C4-2B (cell line): ENCODE measurements at regions not wholly inside any gene's neighbourhood (a gene's known extent, or its start where the extent isn't known, plus 50 kb on each side); places are given as distances from the start of the nearest gene placed in this dataset.

Experiments used
- H3K27ac ChIP-seq: fragments of 450-650 bp; 2 replicates; pipeline ENCODE4 v1.5.1; 2017
- CTCF ChIP-seq: fragments of 450-650 bp; conservative IDR thresholded peaks from 2 replicates; pipeline ENCODE4 v1.5.1; 2017; ENCODE audit warnings: mild to moderate bottlenecking
- ZFX ChIP-seq: fragments of 450-650 bp; IDR thresholded peaks from 2 replicates; pipeline ENCODE4 v1.6.1; 2017

- no peak overlapping the region for H3K27ac ChIP-seq
- TF ChIP-seq CTCF (no peak), ZFX (no peak)
Observed at GRCh38 chrX:147738265-147738664, 173.5 kb upstream of the FMR1 start.

GRCh38 chrX:147739196-147739595, 172.5 kb upstream of the FMR1 start:
- H3K27ac ChIP-seq = no peak overlapping the region
- TF ChIP-seq CTCF = no peak
- TF ChIP-seq ZFX = no peak

- TF ChIP-seq ZFX (no peak), CTCF (no peak)
Observed at GRCh38 chrX:147741776-147742175, 169.9 kb upstream of the FMR1 start.

GRCh38 chrX:147749308-147749707, 162.4 kb upstream of the FMR1 start:
- no peak overlapping the region for H3K27ac ChIP-seq
- no peak for TF ChIP-seq ZFX
- TF ChIP-seq CTCF = no peak

More at GRCh38 chrX:147741776-147742175, 169.9 kb upstream of the FMR1 start:
- no peak overlapping the region for H3K27ac ChIP-seq

- no peak for TF ChIP-seq CTCF
- no peak for TF ChIP-seq ZFX
- no peak overlapping the region for H3K27ac ChIP-seq
Observed at GRCh38 chrX:147757750-147758149, 154.0 kb upstream of the FMR1 start.

GRCh38 chrX:147763131-147763530, 148.6 kb upstream of the FMR1 start:
- H3K27ac ChIP-seq = no peak overlapping the region
- TF ChIP-seq ZFX = no peak
- TF ChIP-seq CTCF = no peak

- TF ChIP-seq ZFX = no peak
- TF ChIP-seq CTCF = no peak
- H3K27ac ChIP-seq = no peak overlapping the region
Observed at GRCh38 chrX:147764868-147765267, 146.9 kb upstream of the FMR1 start.
